Effector CD4-positive, alpha-beta T cell (primary cell): ENCODE measurements at regions not wholly inside any gene's neighbourhood (a gene's known extent, or its start where the extent isn't known, plus 50 kb on each side); places are given as distances from the start of the nearest gene placed in this dataset.

Experiments used
- DNase-seq: peaks from one replicate; pipeline ENCODE4 v3.0.0-alpha.2; 2020

- DNase-seq = no peak
Observed at GRCh38 chr22:27329131-27329850, 472.3 kb downstream of the MN1 start.

DNA sequence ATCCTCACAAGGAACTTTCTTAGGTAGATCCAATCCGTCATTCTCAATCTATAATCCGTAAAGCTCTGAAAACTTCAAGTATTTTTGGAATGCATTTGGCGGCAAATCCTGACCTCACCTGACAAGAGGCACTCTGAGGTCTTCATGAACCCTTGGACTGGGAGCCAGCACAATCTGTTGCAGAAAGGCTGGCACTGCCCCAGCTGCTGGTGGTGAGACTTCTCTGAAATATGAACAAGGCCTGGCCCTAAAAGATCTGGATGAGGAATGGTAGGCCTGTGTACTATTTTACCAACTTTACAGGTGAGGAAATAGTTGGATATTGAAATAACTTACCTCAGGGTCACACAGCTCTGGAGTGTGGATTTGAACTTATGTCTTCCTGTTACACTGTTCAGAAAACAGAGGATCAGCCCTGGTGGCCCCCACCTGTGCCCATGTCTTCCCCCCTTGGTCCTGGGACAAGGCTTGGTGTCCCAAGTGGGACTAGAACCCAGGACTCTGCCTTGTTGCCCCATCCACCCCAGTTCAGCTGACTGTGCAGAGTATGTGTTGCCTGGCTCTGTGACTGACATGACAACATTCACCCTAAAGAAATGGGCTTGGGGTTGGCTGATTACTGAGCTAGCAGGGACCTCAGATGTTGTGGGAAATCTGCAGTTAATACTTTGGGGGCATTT, 471.4 kb downstream of the MN1 start:
- DNase-seq = no peak

GRCh38 chr22:27331526-27332281, 469.9 kb downstream of the MN1 start:
- DNase-seq = no peak

- DNase-seq = no peak
Observed at GRCh38 chr22:27335102-27335660, 466.4 kb downstream of the MN1 start.

DNA sequence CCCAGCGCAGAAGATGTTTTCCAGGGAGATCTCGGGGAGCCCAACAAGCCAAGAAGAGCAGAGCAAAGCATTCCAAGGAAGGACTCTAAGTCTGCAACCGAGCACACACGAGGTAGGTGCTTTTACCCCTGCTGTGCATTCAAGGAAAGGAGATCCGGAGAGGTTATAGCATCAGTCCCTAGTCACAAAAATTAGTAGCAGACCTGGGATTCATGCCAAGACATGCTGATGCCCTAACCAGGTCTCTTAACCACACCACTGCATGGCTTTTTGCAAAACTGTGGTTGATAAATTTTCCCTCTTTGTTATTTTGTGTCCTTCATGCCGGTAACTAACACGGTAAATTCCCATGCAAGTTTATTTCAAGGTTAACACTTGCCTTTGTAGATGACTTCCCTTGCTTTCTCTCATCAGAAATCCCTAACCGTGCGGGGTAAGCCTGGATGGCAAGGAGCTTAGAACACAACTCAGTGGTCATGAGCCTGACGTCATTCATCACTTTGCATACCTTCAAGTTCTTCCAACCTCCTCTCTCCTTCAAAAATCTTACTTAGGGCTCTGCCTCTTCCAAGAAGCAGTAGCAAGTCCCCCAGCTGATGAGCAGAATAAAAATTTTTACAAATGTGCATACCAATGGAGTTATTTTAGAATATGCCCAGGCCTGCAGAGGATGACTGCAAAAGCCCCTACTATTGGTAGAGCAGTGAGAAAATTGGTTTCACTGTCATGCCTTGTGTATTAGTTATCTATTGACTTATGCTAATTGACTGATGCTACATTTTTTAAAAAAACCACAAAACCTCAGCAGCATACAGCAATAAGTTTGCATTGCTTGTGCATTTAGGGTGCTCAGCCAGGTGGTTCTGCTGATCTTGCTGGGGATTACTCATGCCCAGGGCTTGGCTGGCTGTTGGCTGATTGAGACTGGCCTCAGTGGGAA, 465.1 kb downstream of the MN1 start:
- DNase-seq = no peak

- DNase-seq = no peak
Observed at GRCh38 chr22:27337676-27338075, 463.9 kb downstream of the MN1 start.

DNA sequence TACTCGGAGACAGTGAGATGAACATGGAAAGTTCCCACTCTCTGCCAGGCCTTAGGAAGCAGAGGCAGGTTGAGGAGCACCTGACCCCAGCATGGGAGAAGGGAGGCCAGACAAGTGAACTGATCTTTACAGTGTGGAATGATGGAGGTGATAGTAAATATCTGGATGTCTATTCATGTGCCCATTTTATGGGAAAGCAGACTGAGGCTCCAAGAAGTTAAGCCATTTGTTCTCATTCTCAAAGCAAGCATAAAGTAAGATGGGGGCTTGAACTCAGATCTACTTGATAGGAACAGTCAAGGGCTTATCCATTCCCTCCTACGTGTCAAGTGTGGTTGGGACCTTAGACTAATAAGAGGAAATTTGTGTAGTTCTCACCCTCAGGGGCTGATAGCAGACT, 461.5 kb downstream of the MN1 start:
- no peak for DNase-seq

- DNase-seq = no peak
Observed at GRCh38 chr22:27344546-27344945, 457.0 kb downstream of the MN1 start.

DNA sequence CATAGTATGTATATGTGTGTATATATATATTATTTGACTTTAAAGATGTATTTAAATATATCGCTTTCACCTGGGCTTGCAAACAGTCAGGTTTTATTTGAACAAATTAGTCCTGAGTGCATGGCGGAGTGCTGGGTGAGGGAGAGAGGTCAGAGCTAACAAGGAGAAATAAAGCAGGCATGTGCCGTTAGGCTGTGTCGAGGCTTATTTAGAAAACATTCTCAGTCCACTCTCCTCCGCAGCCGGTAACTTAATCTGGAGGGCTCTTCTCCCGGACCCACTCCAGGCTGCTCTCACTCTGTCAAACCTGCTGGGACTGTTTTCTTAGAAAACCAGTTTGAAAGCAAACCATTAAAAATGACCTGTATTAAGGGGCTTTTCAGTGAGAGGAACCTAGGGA, 455.9 kb downstream of the MN1 start:
- DNase-seq = no peak

DNA sequence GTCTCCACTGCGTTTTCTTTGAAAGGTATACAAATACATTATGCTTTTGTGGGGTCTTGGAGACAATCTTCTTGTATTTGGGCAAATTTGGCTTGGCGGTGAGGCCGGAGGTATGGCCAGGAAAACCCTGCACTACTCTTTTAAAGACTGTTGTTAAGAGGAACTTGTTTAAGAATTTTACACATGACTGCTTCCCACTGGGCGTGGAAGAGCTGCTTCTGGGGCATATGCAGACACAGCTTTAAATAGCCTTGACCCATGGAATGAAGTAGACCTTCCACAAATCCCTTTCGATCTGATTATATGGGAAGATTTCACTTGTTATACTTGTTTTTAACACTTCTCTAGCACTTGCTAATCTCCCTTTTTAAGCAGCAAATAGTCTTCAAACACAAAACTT, 453.6 kb downstream of the MN1 start:
- DNase-seq = no peak

GRCh38 chr22:27348634-27349033, 452.9 kb downstream of the MN1 start:
- no peak for DNase-seq

- no peak for DNase-seq
Observed at GRCh38 chr22:27349456-27349855, 452.1 kb downstream of the MN1 start.

- DNase-seq = no peak
Observed at GRCh38 chr22:27350306-27350705, 451.2 kb downstream of the MN1 start.

DNA sequence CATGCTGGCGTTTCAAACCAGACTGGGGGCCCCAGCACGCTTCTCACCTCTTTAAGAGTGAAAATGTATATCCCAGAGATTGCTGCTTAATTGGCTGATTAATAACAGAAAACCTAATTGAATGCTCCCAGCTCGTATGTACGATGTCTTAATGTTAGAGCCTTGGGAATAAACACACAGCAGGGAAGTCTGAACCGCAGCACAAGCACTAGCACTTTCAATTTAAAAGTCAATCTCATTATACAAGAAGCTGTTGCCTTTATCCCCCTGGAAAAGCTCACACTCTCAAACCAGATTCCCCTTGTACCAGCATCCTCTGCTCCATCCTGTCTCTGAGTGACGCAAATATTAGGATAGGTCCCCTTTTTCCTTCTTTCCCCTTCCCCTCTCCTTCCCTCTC, 449.1 kb downstream of the MN1 start:
- DNase-seq = no peak

GRCh38 chr22:27358096-27358870, 443.3 kb downstream of the MN1 start:
- no peak for DNase-seq

DNA sequence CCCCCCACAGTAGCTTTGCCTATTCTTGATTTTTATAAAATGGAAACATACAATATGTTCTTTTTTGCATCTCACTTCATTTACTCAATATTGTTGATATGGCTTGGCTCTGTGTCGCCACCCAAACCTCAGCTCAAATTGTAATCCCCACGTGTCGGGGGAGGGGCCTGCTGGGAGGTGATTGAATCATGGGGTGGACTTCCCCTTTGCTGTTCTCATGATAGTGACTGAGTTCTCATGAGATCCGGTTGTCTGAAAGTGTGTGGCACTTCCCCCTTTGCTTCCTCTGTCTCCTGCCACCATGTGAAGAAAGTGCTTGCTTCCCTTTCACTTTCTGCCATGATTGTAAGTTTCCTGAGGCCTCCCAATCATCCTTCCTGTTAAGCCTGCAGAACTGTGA, 431.3 kb downstream of the MN1 start:
- no peak for DNase-seq

DNA sequence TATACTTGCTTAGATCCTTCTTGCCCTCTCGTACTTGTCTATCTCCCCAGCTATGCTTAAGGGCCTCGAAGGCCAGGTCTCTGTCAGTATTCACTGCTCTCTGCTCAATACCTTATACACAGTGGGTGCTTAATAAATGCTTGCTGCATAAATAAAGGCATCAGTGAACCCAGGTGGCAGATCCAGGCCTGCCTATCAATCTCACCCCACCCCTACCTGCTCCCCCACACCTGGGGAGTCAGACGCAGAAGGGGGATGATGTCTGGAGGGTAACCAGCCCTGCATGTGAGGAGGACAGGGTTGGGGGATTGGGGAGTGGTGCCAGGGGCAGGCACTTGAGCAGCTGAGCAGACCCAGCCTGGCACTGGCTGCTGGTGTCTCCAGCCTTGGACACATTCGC, 430.6 kb downstream of the MN1 start:
- DNase-seq = no peak

DNA sequence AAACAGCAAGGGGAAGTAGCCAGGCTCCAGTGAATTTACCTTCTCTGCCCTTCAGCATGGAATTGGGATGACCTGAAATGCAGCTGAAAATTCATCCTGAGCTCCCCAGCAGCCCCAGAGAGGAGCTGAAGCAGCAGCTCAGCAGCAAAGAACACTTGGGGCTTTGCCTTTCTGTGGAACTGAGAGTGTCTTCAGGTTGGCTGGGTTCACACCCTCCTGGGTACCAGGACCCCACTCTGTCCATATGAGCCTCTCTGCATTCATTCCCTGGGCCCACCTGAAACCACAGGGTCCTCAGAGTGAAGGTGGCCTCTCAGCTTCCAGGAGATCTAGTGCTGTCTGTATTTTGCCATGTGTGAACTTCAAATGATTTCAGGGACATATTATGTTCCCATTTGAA, 429.2 kb downstream of the MN1 start:
- DNase-seq = no peak

DNA sequence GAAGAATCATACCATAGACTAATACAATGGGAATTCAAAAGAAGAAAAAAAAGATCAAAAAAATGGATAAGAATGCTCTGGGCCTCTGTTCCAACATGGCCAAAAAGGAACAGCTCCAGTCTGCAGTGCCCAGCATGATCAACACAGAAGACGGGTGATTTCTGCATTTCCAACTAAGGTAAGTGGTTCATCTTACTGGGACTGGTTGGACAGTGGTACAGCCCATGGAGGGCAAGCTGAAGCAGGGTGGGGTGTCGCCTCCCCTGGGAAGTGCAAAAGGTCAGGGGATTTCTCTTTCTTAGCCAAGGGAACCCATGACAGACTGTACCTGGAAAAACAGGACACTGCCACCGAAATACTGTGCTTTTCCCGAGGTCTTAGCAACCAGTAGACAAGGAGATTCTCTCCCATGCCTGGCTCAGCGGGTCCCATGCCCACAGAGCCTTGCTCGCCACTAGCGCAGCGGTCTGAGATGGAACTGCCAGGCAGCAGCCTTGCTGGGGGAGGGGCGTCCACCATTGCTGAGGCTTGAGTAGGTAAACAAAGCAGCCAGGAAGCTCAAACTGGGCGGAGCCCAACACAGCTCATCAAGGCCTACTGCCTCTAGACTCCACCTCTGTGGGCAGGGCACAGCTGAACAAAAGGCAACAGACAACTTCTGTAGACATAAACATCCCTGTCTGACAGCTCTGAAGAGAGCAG, 428.4 kb downstream of the MN1 start:
- DNase-seq = no peak

GRCh38 chr22:27377501-27378295, 423.9 kb downstream of the MN1 start:
- no peak for DNase-seq
